NCI-H748 (cell line): ENCODE measurements at regions not wholly inside any gene's neighbourhood (a gene's known extent, or its start where the extent isn't known, plus 50 kb on each side); places are given as distances from the start of the nearest gene placed in this dataset.

Source experiments
- DNase-seq: peaks from one replicate; lab custom pipeline; 2025; ENCODE audit not compliant: unreplicated experiment; lab: John Stamatoyannopoulos, UW

GRCh38 chr13:44019651-44020050 lies 139.9 kb downstream of the LACC1 start:
- no peak for DNase-seq

GRCh38 chr13:44021422-44021821 lies 141.7 kb downstream of the LACC1 start:
- DNase-seq = no peak

GRCh38 chr13:44022196-44022595 lies 142.5 kb downstream of the LACC1 start:
- no peak for DNase-seq

GRCh38 chr13:44024167-44024845 lies 144.6 kb downstream of the LACC1 start:
- DNase-seq = no peak

- DNase-seq = no peak
Observed at GRCh38 chr13:44024846-44025195, 145.1 kb downstream of the LACC1 start.

GRCh38 chr13:44026194-44026593 lies 146.5 kb downstream of the LACC1 start:
- no peak for DNase-seq

GRCh38 chr13:44028734-44029133 lies 149.0 kb downstream of the LACC1 start:
- DNase-seq = no peak

- no peak for DNase-seq
Observed at GRCh38 chr13:44030615-44031014, 150.9 kb downstream of the LACC1 start.

- no peak for DNase-seq
Observed at GRCh38 chr13:44031555-44031954, 151.9 kb downstream of the LACC1 start.

GRCh38 chr13:44032802-44033201 lies 153.1 kb downstream of the LACC1 start:
- DNase-seq = no peak

GRCh38 chr13:44035400-44035799 lies 155.7 kb downstream of the LACC1 start:
- no peak for DNase-seq

GRCh38 chr13:44040070-44040817 lies 160.5 kb downstream of the LACC1 start:
- DNase-seq = no peak

GRCh38 chr13:44040818-44041100 lies 161.1 kb downstream of the LACC1 start:
- no peak for DNase-seq

- peak; percentile 54 for DNase-seq
Observed at GRCh38 chr13:44044547-44045179, 165.0 kb downstream of the LACC1 start.

- peak; percentile 95 for DNase-seq
Observed at GRCh38 chr13:44045180-44045562, 165.5 kb downstream of the LACC1 start.

- DNase-seq = peak; percentile 48
Observed at GRCh38 chr13:44046428-44046827, 166.7 kb downstream of the LACC1 start.

- peak; percentile 71 for DNase-seq
Observed at GRCh38 chr13:44048326-44048725, 168.6 kb downstream of the LACC1 start.

- DNase-seq = peak; percentile 10
Observed at GRCh38 chr13:44049081-44049945, 169.6 kb downstream of the LACC1 start.

GRCh38 chr13:44050450-44051063 lies 170.9 kb downstream of the LACC1 start:
- peak; percentile 47 for DNase-seq

GRCh38 chr13:44051405-44051804 lies 171.7 kb downstream of the LACC1 start:
- DNase-seq = no peak
